ENCODE measurements at regions not wholly inside any gene's neighbourhood (a gene's known extent, or its start where the extent isn't known, plus 50 kb on each side); places are given as distances from the start of the nearest gene placed in this dataset.

GRCh38 chr16:14325502-14326401 lies 254.6 kb downstream of the MRTFB start:
- TF ChIP-seq CTCF (IDR thresholded peaks at IDR 0.05) = no peak
- TF ChIP-seq POLR2AphosphoS5 (IDR thresholded peaks at IDR 0.05) = no peak
- TF ChIP-seq POLR2A (IDR thresholded peaks at IDR 0.05) = no peak

Data from prostate gland (tissue), 2 donors.